HEK293 (cell line): ENCODE measurements at regions not wholly inside any gene's neighbourhood (a gene's known extent, or its start where the extent isn't known, plus 50 kb on each side); places are given as distances from the start of the nearest gene placed in this dataset.

ENCODE experiments used
- ZNF830 ChIP-seq: fragments of 450-650 bp; IDR thresholded peaks from 2 replicates; pipeline ENCODE4 v1.5.0; 2018; ENCODE audit warnings: missing biosample characterization, missing genetic modification characterization, low read depth, mild to moderate bottlenecking, moderate library complexity
- TF ChIP-seq, protein P1 (sequence below): fragments of 450-650 bp; formaldehyde crosslinking; IDR thresholded peaks from 2 replicates; pipeline ENCODE4 v1.5.1; 2016; ENCODE audit warnings: missing biosample characterization, missing genetic modification characterization
- TF ChIP-seq, protein P2 (sequence below): fragments of 450-650 bp; formaldehyde crosslinking; IDR thresholded peaks from 2 replicates; pipeline ENCODE4 v1.5.1; 2016; ENCODE audit warnings: missing biosample characterization, missing genetic modification characterization
- TF ChIP-seq, protein P3 (sequence below): fragments of 450-650 bp; formaldehyde crosslinking; IDR thresholded peaks from 2 replicates; pipeline ENCODE4 v1.5.1; 2017; ENCODE audit warnings: missing biosample characterization, missing genetic modification characterization

GRCh38 chr1:239960366-239960765 lies 131.3 kb upstream of the FMN2 start:
- TF ChIP-seq ZNF830 (tag by site-specific recombination): no peak
- TF ChIP-seq, protein P1, sequence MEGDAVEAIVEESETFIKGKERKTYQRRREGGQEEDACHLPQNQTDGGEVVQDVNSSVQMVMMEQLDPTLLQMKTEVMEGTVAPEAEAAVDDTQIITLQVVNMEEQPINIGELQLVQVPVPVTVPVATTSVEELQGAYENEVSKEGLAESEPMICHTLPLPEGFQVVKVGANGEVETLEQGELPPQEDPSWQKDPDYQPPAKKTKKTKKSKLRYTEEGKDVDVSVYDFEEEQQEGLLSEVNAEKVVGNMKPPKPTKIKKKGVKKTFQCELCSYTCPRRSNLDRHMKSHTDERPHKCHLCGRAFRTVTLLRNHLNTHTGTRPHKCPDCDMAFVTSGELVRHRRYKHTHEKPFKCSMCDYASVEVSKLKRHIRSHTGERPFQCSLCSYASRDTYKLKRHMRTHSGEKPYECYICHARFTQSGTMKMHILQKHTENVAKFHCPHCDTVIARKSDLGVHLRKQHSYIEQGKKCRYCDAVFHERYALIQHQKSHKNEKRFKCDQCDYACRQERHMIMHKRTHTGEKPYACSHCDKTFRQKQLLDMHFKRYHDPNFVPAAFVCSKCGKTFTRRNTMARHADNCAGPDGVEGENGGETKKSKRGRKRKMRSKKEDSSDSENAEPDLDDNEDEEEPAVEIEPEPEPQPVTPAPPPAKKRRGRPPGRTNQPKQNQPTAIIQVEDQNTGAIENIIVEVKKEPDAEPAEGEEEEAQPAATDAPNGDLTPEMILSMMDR (tag by site-specific recombination): no peak
- TF ChIP-seq, protein P2, sequence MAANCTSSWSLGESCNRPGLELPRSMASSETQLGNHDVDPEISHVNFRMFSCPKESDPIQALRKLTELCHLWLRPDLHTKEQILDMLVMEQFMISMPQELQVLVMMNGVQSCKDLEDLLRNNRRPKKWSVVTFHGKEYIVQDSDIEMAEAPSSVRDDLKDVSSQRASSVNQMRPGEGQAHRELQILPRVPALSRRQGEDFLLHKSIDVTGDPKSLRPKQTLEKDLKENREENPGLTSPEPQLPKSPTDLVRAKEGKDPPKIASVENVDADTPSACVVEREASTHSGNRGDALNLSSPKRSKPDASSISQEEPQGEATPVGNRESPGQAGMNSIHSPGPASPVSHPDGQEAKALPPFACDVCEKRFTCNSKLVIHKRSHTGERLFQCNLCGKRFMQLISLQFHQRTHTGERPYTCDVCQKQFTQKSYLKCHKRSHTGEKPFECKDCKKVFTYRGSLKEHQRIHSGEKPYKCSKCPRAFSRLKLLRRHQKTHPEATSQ (tag by site-specific recombination): no peak
- TF ChIP-seq, protein P3, sequence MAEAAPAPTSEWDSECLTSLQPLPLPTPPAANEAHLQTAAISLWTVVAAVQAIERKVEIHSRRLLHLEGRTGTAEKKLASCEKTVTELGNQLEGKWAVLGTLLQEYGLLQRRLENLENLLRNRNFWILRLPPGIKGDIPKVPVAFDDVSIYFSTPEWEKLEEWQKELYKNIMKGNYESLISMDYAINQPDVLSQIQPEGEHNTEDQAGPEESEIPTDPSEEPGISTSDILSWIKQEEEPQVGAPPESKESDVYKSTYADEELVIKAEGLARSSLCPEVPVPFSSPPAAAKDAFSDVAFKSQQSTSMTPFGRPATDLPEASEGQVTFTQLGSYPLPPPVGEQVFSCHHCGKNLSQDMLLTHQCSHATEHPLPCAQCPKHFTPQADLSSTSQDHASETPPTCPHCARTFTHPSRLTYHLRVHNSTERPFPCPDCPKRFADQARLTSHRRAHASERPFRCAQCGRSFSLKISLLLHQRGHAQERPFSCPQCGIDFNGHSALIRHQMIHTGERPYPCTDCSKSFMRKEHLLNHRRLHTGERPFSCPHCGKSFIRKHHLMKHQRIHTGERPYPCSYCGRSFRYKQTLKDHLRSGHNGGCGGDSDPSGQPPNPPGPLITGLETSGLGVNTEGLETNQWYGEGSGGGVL (tag by site-specific recombination): no peak
